WI38 (cell line): ENCODE measurements at regions not wholly inside any gene's neighbourhood (a gene's known extent, or its start where the extent isn't known, plus 50 kb on each side); places are given as distances from the start of the nearest gene placed in this dataset.

Source experiments
- H3K4me3 ChIP-seq: 2 replicates; pipeline ENCODE4 v1.5.1; 2011; ENCODE audit warnings: low read depth, mild to moderate bottlenecking, control low read depth, low read length
- TF ChIP-seq, protein P1 (sequence below): IDR thresholded peaks from 2 replicates; pipeline ENCODE4 v1.5.1; 2012; ENCODE audit warnings: low read depth, mild to moderate bottlenecking, control low read depth, low read length

DNA sequence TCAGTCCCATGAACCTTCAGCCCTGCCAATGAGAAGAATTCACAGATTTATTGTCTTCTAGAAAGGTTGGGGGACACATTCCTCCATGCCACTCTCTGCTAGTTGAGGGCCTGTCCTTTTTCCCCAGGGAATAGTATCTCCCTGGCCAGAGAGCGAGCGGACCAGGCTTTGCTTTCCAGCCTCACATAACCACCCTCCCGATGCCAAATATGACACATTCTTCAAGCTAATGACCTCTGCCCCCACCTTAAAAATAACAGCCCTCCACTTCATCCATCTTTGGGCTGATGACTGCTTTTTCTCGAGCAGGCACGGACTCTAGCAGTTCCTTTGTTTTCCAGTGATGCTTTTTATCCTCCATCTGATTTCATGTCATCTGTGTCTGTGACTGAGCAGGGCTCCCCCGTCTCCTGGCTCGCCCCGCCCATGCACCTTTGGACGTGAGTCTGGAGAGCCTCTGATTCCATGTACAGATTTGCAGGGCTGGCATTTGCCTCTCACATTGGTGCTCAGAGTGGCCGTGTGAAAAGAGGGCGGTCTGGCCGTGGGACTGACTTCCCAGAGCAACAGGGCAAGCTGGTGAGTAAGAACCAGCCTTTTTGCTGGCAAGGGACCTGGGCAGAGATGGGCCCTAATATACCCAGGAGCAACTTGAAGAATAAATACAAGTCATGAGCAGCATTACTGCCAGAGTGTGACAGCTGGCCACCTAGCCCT lies 279.8 kb downstream of the BCOR start:
- TF ChIP-seq, protein P1, sequence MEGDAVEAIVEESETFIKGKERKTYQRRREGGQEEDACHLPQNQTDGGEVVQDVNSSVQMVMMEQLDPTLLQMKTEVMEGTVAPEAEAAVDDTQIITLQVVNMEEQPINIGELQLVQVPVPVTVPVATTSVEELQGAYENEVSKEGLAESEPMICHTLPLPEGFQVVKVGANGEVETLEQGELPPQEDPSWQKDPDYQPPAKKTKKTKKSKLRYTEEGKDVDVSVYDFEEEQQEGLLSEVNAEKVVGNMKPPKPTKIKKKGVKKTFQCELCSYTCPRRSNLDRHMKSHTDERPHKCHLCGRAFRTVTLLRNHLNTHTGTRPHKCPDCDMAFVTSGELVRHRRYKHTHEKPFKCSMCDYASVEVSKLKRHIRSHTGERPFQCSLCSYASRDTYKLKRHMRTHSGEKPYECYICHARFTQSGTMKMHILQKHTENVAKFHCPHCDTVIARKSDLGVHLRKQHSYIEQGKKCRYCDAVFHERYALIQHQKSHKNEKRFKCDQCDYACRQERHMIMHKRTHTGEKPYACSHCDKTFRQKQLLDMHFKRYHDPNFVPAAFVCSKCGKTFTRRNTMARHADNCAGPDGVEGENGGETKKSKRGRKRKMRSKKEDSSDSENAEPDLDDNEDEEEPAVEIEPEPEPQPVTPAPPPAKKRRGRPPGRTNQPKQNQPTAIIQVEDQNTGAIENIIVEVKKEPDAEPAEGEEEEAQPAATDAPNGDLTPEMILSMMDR = no peak
- no peak overlapping the region for H3K4me3 ChIP-seq

DNA sequence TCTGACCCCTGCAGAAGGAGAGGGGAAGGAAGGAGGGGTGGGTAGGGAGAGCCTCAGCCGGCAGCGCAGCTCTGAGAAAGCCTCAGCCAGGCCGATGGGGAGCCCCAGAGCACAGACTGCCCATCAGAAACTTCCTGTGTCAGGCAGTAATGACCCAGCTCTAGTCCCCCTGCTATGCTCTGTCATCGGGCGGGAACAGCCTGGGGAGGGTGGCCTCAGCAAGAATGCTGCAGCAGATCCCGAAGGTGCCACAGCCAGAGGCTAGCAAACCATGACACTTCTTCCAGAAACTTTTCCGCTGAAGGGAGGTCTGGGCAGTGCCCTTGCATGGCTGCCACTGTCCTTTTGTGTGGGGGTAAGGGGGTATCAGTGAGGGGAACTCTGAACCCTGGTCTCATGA lies 279.0 kb downstream of the BCOR start:
- TF ChIP-seq, protein P1 = no peak
- H3K4me3 ChIP-seq = no peak overlapping the region

DNA sequence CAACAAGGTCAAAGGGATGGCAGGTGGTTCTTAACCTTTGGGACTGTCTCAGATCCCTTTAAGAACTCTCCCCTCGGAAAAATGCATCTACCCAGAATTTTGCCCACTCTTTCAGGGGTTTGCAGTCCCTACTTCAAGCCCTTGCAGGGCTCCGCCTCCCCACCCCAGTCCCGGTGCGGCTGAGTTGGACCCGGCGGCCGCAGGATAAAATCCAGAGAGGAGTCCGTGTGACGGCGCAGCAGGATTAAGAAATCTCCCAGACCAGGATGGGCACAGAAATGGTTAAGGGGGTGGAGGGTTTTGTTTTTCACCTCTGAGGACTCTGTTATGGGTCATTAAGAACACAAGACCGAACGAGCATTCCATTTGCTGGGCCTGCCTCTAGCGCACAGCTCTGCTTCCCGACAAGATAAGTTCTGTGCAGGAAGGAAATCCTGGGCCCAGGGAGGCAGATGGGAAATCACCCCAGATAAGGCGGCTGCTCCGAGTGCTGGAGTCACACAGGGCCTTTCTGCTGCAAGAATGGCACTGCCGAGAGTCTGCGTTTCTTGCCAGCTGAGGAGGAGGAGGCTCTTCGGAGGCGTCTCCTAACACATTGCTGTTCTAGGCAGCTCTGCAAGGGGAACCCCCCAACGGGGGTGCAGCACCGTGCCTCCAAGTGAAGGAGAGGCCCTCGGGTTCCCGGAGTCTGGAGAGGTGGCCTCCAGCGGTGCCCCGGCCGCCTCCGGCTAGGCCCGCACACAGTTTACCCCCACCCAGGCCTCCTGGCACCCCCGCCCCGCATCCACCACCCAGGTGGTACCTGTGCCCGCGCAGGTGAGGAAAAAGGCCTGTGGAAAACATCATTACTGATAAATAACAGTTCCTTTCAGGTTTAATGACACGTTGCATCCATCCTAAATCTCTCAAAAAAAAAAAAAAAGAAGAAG lies 277.6 kb downstream of the BCOR start:
- H3K4me3 ChIP-seq = peak overlapping the region; percentile 52; the same call in 1 of the 2 replicates
- TF ChIP-seq, protein P1 = no peak

DNA sequence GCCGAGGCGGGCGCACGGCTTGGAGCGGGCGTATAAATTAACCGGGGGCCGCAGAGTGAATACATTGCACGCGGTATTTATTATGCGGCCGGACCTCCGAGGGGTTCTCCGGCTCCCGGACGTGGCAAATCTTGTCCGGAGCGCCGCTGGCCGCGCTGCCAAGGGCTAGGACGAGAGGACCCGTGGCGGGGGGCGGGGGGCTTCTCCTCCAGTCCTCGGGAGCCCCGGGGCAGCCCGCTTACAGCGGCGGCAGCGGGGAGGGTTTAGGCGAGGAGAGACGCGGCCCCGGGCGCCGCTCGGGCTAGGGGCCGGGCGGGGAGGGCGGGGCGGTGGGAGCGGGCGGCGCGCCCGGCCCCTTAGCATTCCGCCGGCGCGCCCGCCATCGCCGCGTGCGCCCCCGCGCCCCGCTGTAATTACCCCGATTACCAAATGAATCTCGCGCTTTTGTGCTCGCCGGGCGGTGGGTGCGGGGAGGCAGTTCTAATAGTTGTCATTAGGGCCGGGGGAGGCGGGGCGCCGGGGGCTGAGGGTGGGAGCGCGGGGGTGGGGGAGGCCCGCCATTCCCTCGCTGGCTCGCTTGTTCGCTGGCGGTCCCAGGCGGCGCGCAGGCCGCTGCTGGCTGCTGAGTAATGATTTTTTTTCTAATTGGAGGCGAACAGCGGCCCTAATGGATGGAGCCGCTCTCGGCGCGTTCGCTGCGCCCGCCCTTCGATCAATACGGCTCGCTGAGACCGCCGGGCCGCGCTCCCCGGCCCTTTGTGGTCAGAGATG lies 276.6 kb downstream of the BCOR start:
- peak overlapping the region; percentile 52 for H3K4me3 ChIP-seq
- TF ChIP-seq, protein P1 = no peak

DNA sequence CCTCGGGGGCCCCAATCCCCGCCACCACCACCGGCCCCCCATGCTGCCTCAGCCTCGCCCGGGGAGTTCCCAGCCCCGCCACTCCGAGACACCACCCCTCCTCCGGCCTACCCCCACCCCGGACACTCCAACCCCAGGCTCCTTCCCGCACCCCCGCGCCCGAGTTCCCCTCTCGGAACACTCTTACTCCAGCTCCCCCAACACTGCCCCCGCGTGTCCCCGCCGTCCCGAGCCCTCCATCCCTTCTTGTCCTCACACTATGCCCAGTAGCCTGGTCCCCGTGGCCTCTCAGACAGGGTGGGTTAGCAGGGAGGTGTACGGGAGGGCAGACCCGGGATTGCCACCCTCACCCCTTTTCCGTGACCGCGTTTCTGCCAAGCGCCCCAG lies 276.1 kb downstream of the BCOR start:
- H3K4me3 ChIP-seq = peak overlapping the region; percentile 52

DNA sequence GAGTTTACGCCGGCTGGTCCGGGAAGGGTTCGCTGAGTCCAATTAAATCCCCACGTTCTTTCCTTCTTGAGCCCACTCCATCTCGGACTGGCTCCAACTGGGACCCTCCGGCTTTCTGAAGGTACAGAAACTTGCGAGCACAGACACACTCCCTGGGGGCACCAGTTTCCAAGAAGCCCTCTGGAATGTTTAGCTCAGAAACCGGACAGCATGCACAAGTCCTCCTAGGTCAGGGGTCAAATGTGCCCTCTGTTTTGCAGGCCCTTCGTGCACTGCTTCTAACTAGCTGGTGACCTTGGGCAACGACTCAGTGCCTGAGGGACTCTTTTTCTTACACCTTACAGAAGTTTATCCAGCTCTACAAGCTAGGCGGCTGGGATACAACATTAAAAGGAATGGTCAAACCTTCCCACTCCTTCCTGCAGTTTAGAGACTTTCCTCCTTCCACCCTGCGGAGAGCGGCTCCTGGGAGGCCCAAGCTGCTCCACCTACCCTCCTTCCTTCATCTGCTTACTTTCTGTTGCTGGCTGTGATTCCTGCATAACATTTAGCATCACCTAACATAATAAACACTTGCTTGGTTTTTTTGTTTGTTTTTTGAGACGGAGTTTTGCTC lies 275.5 kb downstream of the BCOR start:
- TF ChIP-seq, protein P1 = no peak
- H3K4me3 ChIP-seq = no peak overlapping the region

More for the DNA sequence above, 276.1 kb downstream of the BCOR start:
- TF ChIP-seq, protein P1 = no peak
